ENCODE measurements at regions not wholly inside any gene's neighbourhood (a gene's known extent, or its start where the extent isn't known, plus 50 kb on each side); places are given as distances from the start of the nearest gene placed in this dataset.

GRCh38 chr1:184193451-184193850 lies 141.9 kb downstream of the TSEN15 start:
- H2BK5ac ChIP-seq (ENCODE audit: insufficient read length, low read length): no peak overlapping the region
- H4K5ac ChIP-seq (ENCODE audit: insufficient read length, low read depth, low read length): no peak overlapping the region
- Mint-ChIP-seq H3K4me1 (peaks cover 3 to 17% of the 10 kb centered on the region in 2 experiments; a peak in 3 of 4 replicates), H3K27me3 (ENCODE audit: low read depth) (no peaks in the 10 kb centered on the region), H3K36me3 (ENCODE audit: insufficient read depth in 1 of 3, low read depth in 3 of 3) (no peaks in the 10 kb centered on the region), H3K9me3 (peaks cover 0 to 3% of the 10 kb centered on the region in 2 experiments; a peak in 3 of 5 replicates), H3K4me3 (no peak overlapping the region), H3K27ac (no peak overlapping the region)
- DNase-seq: no peak
- H2BK120ac ChIP-seq (ENCODE audit: low read depth, low read length, poor library complexity, severe bottlenecking): no peak overlapping the region
- H4K8ac ChIP-seq (replicated peaks; ENCODE audit: insufficient read length, low read depth, low read length): no peak overlapping the region
- no peaks in the 10 kb centered on the region for H3K79me2 ChIP-seq (ENCODE audit: insufficient read depth, low read length)
- no peak overlapping the region for H3K18ac ChIP-seq (ENCODE audit: insufficient read length, low read depth, low read length)
- no peaks in the 10 kb centered on the region for H3K9me3 ChIP-seq (ENCODE audit: control insufficient read depth, low read depth, low read length)
- no peak overlapping the region for H3K4me2 ChIP-seq (ENCODE audit: insufficient read depth, insufficient read length, low read length)
- no peak overlapping the region for H2BK12ac ChIP-seq (ENCODE audit: insufficient read length, low read depth, low read length)
- no peak overlapping the region for H3K23ac ChIP-seq (ENCODE audit: insufficient read length, low read depth, low read length)
- H2BK15ac ChIP-seq (ENCODE audit: low read depth, low read length): no peak overlapping the region
- no peak overlapping the region for H2AFZ ChIP-seq (ENCODE audit: low read length)
- H2BK20ac ChIP-seq (ENCODE audit: low read depth, low read length, poor library complexity, severe bottlenecking): no peak overlapping the region
- H2AK5ac ChIP-seq (ENCODE audit: insufficient read length, low read length): no peak overlapping the region
- H3K79me1 ChIP-seq (ENCODE audit: insufficient read depth, low read depth, low read length, poor library complexity, severe bottlenecking): no peaks in the 10 kb centered on the region
- H3K23me2 ChIP-seq (ENCODE audit: insufficient read length, low read depth, low read length, poor library complexity, severe bottlenecking): no peaks in the 10 kb centered on the region
- no CpG with 5 or more reads among the region's 1 CpG for WGBS (ENCODE audit: extremely low coverage, insufficient read length, low lambda C conversion rate)
- H3K27me3 ChIP-seq (ENCODE audit: insufficient read depth, low read length): no peaks in the 10 kb centered on the region
- H4K91ac ChIP-seq (ENCODE audit: insufficient read length, low read depth, low read length): no peak overlapping the region
- no peak for TF ChIP-seq CTCF (conservative IDR thresholded peaks at IDR 0.05)
- H3K4me1 ChIP-seq (ENCODE audit: insufficient read depth, low read length): no peaks in the 10 kb centered on the region
- no peak overlapping the region for H3K9ac ChIP-seq (ENCODE audit: extremely low read depth, insufficient read length, low read length)
- no peak overlapping the region for H3K4ac ChIP-seq (ENCODE audit: low read depth, low read length)
- no peak overlapping the region for H3T11ph ChIP-seq (ENCODE audit: low read length)
- no peak overlapping the region for H3K56ac ChIP-seq (ENCODE audit: insufficient read length, low read depth, low read length)
- H4K20me1 ChIP-seq (ENCODE audit: control insufficient read depth, insufficient read depth, insufficient read length): no peaks in the 10 kb centered on the region
- no peak overlapping the region for H3K27ac ChIP-seq (ENCODE audit: insufficient read length, low read depth, low read length)
- no peak overlapping the region for H3K14ac ChIP-seq (ENCODE audit: insufficient read depth, low read length)
